HepG2 (cell line): ENCODE measurements at regions not wholly inside any gene's neighbourhood (a gene's known extent, or its start where the extent isn't known, plus 50 kb on each side); places are given as distances from the start of the nearest gene placed in this dataset.

ENCODE experiments used
- CBFB ChIP-seq: sonication (generic); formaldehyde crosslinking; IDR thresholded peaks from 2 replicates; pipeline ENCODE4 v1.4.0; 2020; ENCODE audit warnings: missing genetic modification reagents
- DNMT3B ChIP-seq: conservative IDR thresholded peaks from 2 replicates; pipeline ENCODE4 v1.6.1; 2016; ENCODE audit warnings: missing biosample characterization, control low read depth
- EZH2 ChIP-seq: conservative IDR thresholded peaks from 2 replicates; pipeline ENCODE4 v1.6.1; 2012; ENCODE audit warnings: mild to moderate bottlenecking, low read depth, low read length, moderate library complexity
- HOXD1 ChIP-seq: sonication (generic); formaldehyde crosslinking; IDR thresholded peaks from 2 replicates; pipeline ENCODE4 v1.5.0; 2020; ENCODE audit warnings: missing genetic modification reagents
- KAT7 ChIP-seq: IDR thresholded peaks from 2 replicates; pipeline ENCODE4 v1.6.1; 2018; ENCODE audit warnings: borderline replicate concordance, missing compliant biosample characterization
- MYPOP ChIP-seq: sonication (generic); formaldehyde crosslinking; IDR thresholded peaks from 2 replicates; pipeline ENCODE4 v1.8.1; 2023; ENCODE audit warnings: mild to moderate bottlenecking, moderate library complexity, missing genetic modification reagents
- PLSCR1 ChIP-seq: sonication (generic); formaldehyde crosslinking; IDR thresholded peaks from 2 replicates; pipeline ENCODE4 v1.5.0; 2020; ENCODE audit warnings: missing genetic modification reagents, mild to moderate bottlenecking, borderline replicate concordance
- THAP11 ChIP-seq: IDR thresholded peaks from 2 replicates; pipeline ENCODE4 v1.6.1; 2016; ENCODE audit warnings: missing biosample characterization, missing genetic modification reagents
- TIGD3 ChIP-seq: sonication (generic); formaldehyde crosslinking; IDR thresholded peaks from 2 replicates; pipeline ENCODE4 v1.5.1; 2020; ENCODE audit warnings: mild to moderate bottlenecking, missing genetic modification reagents, borderline replicate concordance
- ZBTB39 ChIP-seq: sonication (generic); formaldehyde crosslinking; IDR thresholded peaks from 2 replicates; pipeline ENCODE4 v1.5.0; 2020; ENCODE audit warnings: missing genetic modification reagents
- ZNF567 ChIP-seq: sonication (generic); formaldehyde crosslinking; IDR thresholded peaks from 2 replicates; pipeline ENCODE4 v1.8.1; 2023; ENCODE audit warnings: mild to moderate bottlenecking, missing genetic modification reagents, borderline replicate concordance

GRCh38 chr13:34452831-34453230 lies 489.2 kb upstream of the NBEA start:
- TF ChIP-seq ZBTB39 (CRISPR knock-in tag) (no peak), EZH2 (no peak), CBFB (CRISPR knock-in tag) (no peak), DNMT3B (no peak), ZNF567 (CRISPR knock-in tag) (no peak), MYPOP (CRISPR knock-in tag) (no peak), HOXD1 (CRISPR knock-in tag) (no peak), TIGD3 (CRISPR knock-in tag) (no peak), PLSCR1 (CRISPR knock-in tag) (no peak), THAP11 (CRISPR knock-in tag) (no peak), KAT7 (CRISPR knock-in tag) (no peak)
